Osteocyte (in vitro differentiated cells): ENCODE measurements at regions not wholly inside any gene's neighbourhood (a gene's known extent, or its start where the extent isn't known, plus 50 kb on each side); places are given as distances from the start of the nearest gene placed in this dataset.
"Not testable (repeated sequence)": the region's sequence is repeated elsewhere in the genome, so short reads cannot be mapped to it uniquely, and the experiment has no call there.

Experiments
- DNase-seq: peaks from one replicate; pipeline ENCODE4 v3.0.0; 2021; ENCODE audit warnings: mixed read lengths; ENCODE audit not compliant: unreplicated experiment; ENCODE audit errors: extremely low spot score
- H3K27ac Mint-ChIP-seq: one replicate; pipeline ENCODE4 v1.8.0; 2021; ENCODE audit warnings: mild to moderate bottlenecking, mixed read lengths; ENCODE audit not compliant: unreplicated experiment
- H3K27me3 Mint-ChIP-seq: one replicate; pipeline ENCODE4 v1.8.0; 2021; ENCODE audit warnings: mixed read lengths; ENCODE audit not compliant: unreplicated experiment
- H3K36me3 Mint-ChIP-seq: one replicate; pipeline ENCODE4 v1.8.0; 2021; ENCODE audit warnings: mixed read lengths; ENCODE audit not compliant: unreplicated experiment
- H3K4me1 Mint-ChIP-seq: one replicate; pipeline ENCODE4 v1.8.0; 2021; ENCODE audit warnings: mixed read lengths; ENCODE audit not compliant: unreplicated experiment
- H3K4me3 Mint-ChIP-seq: one replicate; pipeline ENCODE4 v1.8.0; 2021; ENCODE audit warnings: mild to moderate bottlenecking, moderate library complexity, mixed read lengths; ENCODE audit not compliant: unreplicated experiment
- H3K9me3 Mint-ChIP-seq: one replicate; pipeline ENCODE4 v1.8.0; 2021; ENCODE audit warnings: mixed read lengths; ENCODE audit not compliant: unreplicated experiment

GRCh38 chr6:57873424-57873823, 556.0 kb downstream of the PRIM2 start:
- H3K27me3 Mint-ChIP-seq, H3K9me3 Mint-ChIP-seq, H3K4me3 Mint-ChIP-seq, H3K36me3 Mint-ChIP-seq, DNase-seq, H3K27ac Mint-ChIP-seq, H3K4me1 Mint-ChIP-seq: not testable (repeated sequence)

GRCh38 chr6:57876659-57877058, 559.2 kb downstream of the PRIM2 start:
- not testable (repeated sequence) for H3K27me3 Mint-ChIP-seq, H3K4me3 Mint-ChIP-seq, H3K36me3 Mint-ChIP-seq, DNase-seq, H3K27ac Mint-ChIP-seq, H3K9me3 Mint-ChIP-seq, H3K4me1 Mint-ChIP-seq

GRCh38 chr6:57877729-57878128, 560.3 kb downstream of the PRIM2 start:
- H3K4me3 Mint-ChIP-seq, H3K27ac Mint-ChIP-seq: not testable (repeated sequence)

GRCh38 chr6:57878792-57879191, 561.4 kb downstream of the PRIM2 start:
- H3K36me3 Mint-ChIP-seq, H3K4me3 Mint-ChIP-seq, H3K27me3 Mint-ChIP-seq, H3K4me1 Mint-ChIP-seq, DNase-seq, H3K9me3 Mint-ChIP-seq, H3K27ac Mint-ChIP-seq: not testable (repeated sequence)

More at GRCh38 chr6:57877729-57878128, 560.3 kb downstream of the PRIM2 start:
- DNase-seq, H3K9me3 Mint-ChIP-seq, H3K27me3 Mint-ChIP-seq, H3K4me1 Mint-ChIP-seq, H3K36me3 Mint-ChIP-seq: not testable (repeated sequence)

- H3K4me3 Mint-ChIP-seq, H3K36me3 Mint-ChIP-seq, DNase-seq, H3K27me3 Mint-ChIP-seq, H3K4me1 Mint-ChIP-seq, H3K9me3 Mint-ChIP-seq, H3K27ac Mint-ChIP-seq: not testable (repeated sequence)
Measured at GRCh38 chr6:57898850-57899249, 581.4 kb downstream of the PRIM2 start.

DNA sequence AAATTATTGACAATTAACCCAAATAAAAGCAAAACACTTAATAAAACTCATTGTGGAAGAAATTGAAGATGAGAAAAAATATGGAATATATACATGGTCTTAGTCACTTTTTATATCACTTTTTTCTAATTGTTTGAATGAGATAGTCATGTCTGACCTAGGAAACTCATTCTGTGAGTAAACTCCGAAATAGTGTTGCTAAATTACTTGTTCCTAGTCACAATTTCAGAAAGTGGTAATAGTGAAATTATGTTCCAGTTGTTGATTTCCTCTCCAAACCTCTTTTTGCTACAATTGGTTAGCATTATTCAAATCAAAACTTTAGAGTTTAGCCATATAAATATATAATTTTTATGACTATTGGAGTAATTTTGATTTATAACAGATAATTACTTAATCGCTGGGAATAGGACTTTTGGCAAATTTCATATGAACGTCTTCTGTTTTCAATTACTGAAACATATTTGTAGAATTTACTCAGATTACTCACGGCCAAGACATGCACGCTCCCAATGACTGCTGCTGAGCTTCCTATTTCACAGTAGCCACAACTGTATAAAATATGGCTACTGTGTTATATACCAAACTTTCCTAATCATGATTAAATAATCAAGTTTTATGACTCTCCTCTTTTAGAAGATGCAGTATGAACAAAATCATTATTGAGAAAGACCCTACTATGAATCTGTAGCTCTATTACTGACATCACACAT, 583.4 kb downstream of the PRIM2 start:
- not testable (repeated sequence) for H3K9me3 Mint-ChIP-seq, H3K4me3 Mint-ChIP-seq, H3K27me3 Mint-ChIP-seq, H3K36me3 Mint-ChIP-seq, H3K4me1 Mint-ChIP-seq, DNase-seq, H3K27ac Mint-ChIP-seq

GRCh38 chr6:57901445-57901844, 584.0 kb downstream of the PRIM2 start:
- H3K27me3 Mint-ChIP-seq, DNase-seq: not testable (repeated sequence)

DNA sequence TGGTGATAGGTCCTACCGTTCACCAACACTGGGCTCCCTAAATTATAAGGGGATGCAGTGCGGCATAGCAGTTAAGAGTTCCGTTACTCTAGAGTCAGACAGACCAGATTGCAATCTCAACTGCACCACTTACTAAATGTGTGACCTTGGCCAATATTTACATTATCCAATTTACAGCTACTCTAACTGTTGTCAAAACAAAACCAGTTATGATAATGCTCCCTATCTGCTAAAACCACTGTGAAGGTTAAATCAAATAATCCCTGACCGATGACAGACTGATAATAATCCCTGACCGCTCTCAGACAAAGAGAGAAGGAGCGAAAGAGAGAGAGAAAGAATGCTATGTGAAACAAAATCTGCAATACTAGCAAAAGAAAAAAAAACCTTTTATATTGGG, 586.9 kb downstream of the PRIM2 start:
- not testable (repeated sequence) for H3K4me3 Mint-ChIP-seq, DNase-seq, H3K4me1 Mint-ChIP-seq

More at GRCh38 chr6:57901445-57901844, 584.0 kb downstream of the PRIM2 start:
- not testable (repeated sequence) for H3K36me3 Mint-ChIP-seq, H3K27ac Mint-ChIP-seq, H3K9me3 Mint-ChIP-seq, H3K4me1 Mint-ChIP-seq, H3K4me3 Mint-ChIP-seq

DNA sequence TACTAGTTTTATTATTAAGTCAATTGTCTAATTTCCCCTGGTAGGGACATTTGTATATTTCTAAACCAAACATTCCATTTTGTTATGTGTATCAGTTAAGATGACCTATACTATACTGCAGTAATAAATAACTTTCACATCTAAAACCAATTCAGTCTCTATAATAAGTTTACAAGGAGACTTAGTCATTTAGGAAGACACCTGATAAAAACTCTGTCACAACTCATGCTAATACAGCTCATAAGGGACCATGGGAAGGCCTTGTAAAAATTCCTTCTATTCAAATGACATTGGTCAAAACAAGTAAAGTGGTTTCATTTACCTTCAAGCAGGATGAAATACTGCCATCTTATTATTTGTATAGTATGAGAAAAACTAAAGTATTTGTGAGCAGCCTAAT, 597.9 kb downstream of the PRIM2 start:
- H3K4me3 Mint-ChIP-seq, H3K4me1 Mint-ChIP-seq, H3K9me3 Mint-ChIP-seq, DNase-seq, H3K27ac Mint-ChIP-seq, H3K27me3 Mint-ChIP-seq, H3K36me3 Mint-ChIP-seq: not testable (repeated sequence)

More for the DNA sequence above, 586.9 kb downstream of the PRIM2 start:
- H3K9me3 Mint-ChIP-seq, H3K27me3 Mint-ChIP-seq, H3K27ac Mint-ChIP-seq, H3K36me3 Mint-ChIP-seq: not testable (repeated sequence)

- H3K27me3 Mint-ChIP-seq, H3K27ac Mint-ChIP-seq, DNase-seq, H3K4me3 Mint-ChIP-seq, H3K36me3 Mint-ChIP-seq, H3K4me1 Mint-ChIP-seq, H3K9me3 Mint-ChIP-seq: not testable (repeated sequence)
Measured at GRCh38 chr6:57942966-57943365, 625.5 kb downstream of the PRIM2 start.

DNA sequence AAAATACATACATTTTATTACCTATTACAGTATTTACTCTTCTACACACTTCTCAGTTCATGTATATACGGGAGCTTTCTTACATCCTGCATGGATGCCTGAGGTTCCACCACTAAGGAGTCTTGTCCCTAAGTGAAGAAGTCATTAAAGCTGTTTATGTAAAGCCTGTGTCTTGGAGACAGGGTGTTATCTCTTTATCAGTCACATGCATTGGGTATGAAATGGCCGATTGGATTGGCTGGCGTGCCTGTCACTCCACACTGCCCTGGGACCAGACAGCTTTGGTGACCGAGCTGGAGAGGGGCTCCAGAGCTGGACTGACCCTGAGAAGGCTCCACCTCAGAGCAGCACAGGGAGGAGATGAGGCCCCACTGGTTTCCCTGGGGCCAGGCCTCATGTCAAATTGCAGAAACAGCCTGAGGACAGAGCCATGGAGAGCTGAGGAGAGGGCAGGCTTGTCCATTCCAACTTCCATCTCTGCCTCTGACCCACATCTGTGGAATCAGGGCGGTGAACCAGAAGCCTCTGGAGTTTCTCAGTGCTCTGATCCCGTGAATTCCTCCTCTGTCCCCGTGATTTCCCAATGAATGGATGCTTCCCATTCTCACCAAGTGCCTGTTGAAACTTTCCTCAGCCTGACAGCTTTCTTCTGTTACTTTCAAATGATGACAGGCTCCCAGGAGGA, 628.8 kb downstream of the PRIM2 start:
- not testable (repeated sequence) for H3K27ac Mint-ChIP-seq, H3K4me1 Mint-ChIP-seq, DNase-seq, H3K4me3 Mint-ChIP-seq, H3K36me3 Mint-ChIP-seq, H3K27me3 Mint-ChIP-seq, H3K9me3 Mint-ChIP-seq

- not testable (repeated sequence) for H3K4me3 Mint-ChIP-seq, H3K9me3 Mint-ChIP-seq, H3K36me3 Mint-ChIP-seq, H3K4me1 Mint-ChIP-seq, H3K27ac Mint-ChIP-seq, H3K27me3 Mint-ChIP-seq, DNase-seq
Measured at GRCh38 chr6:57946769-57947091, 629.3 kb downstream of the PRIM2 start.
